Activated T-helper 2 cell treated with anti-CD3 and anti-CD28 coated beads, Interferon-gamma antibody, Interleukin-2, Interleukin-4, amounts not matched to agents 10 μg/mL and 5 μg/mL and 100 μg/mL, durations not matched to agents 14 hours and 24 hours and 36 hours (primary cell): ENCODE measurements at regions not wholly inside any gene's neighbourhood (a gene's known extent, or its start where the extent isn't known, plus 50 kb on each side); places are given as distances from the start of the nearest gene placed in this dataset.

Source experiments
- DNase-seq: peaks from one replicate; pipeline ENCODE4 v3.0.0; 2021; ENCODE audit warnings: low spot score
- H3K27ac Mint-ChIP-seq: one replicate; pipeline ENCODE4 v1.8.0; 2021; ENCODE audit warnings: mixed read lengths
- H3K27me3 Mint-ChIP-seq: one replicate; pipeline ENCODE4 v1.8.0; 2021; ENCODE audit warnings: low read depth, mixed read lengths
- H3K36me3 Mint-ChIP-seq: one replicate; pipeline ENCODE4 v1.8.0; 2021; ENCODE audit warnings: low read depth, mixed read lengths
- H3K4me1 Mint-ChIP-seq: one replicate; pipeline ENCODE4 v1.8.0; 2021; ENCODE audit warnings: low read depth, mixed read lengths
- H3K4me3 Mint-ChIP-seq: one replicate; pipeline ENCODE4 v1.8.0; 2021; ENCODE audit warnings: low read depth, mild to moderate bottlenecking, moderate library complexity, mixed read lengths
- H3K9me3 Mint-ChIP-seq: one replicate; pipeline ENCODE4 v1.8.0; 2021; ENCODE audit warnings: mixed read lengths
- intact Hi-C: fragments of 100-400 bp; cut with micrococcal nuclease; formaldehyde crosslinking; loops from one replicate; pipeline ENCODE4 v1.15.1; 2023

GRCh38 chr4:19317377-19317776 lies 934.3 kb upstream of the SLIT2 start:
- no peak overlapping the region for H3K27ac Mint-ChIP-seq
- intact Hi-C loops, result no loop called here
- no peaks in the 10 kb centered on the region for H3K36me3 Mint-ChIP-seq
- H3K4me1 Mint-ChIP-seq, result no peaks in the 10 kb centered on the region
- no peaks in the 10 kb centered on the region for H3K27me3 Mint-ChIP-seq
- H3K9me3 Mint-ChIP-seq, result peaks cover 31% of the 10 kb centered on the region
- H3K4me3 Mint-ChIP-seq, result no peak overlapping the region
- DNase-seq, result no peak

DNA sequence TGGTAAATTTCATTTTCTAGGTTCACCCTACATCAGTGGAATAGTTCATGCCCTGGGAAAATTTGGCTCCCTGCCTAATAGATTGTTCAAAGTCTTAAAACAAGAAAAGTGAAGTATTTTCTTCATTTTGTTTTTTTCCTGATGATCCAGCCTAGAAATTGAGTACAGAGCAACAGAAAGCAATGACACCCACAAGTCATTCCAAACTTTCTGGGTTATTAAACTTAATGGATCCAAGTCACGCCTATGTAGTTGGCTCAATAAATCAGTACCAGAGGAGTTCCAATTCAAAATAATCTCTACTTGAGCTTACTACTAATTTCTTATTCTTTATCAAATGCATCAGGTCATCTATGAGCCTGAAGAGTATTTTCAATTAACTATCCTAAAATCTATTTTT lies 937.6 kb upstream of the SLIT2 start:
- Mint-ChIP-seq H3K36me3 (no peaks in the 10 kb centered on the region), H3K27ac (no peak overlapping the region), H3K27me3 (no peaks in the 10 kb centered on the region), H3K4me1 (no peaks in the 10 kb centered on the region), H3K9me3 (peaks cover 33% of the 10 kb centered on the region), H3K4me3 (no peak overlapping the region)
- no peak for DNase-seq
- intact Hi-C loops, result no loop called here

- peaks cover 36% of the 10 kb centered on the region for H3K9me3 Mint-ChIP-seq
- no peak overlapping the region for H3K27ac Mint-ChIP-seq
- intact Hi-C loops, result no loop called here
- DNase-seq, result no peak
- no peaks in the 10 kb centered on the region for H3K27me3 Mint-ChIP-seq
- H3K4me1 Mint-ChIP-seq, result no peaks in the 10 kb centered on the region
- no peak overlapping the region for H3K4me3 Mint-ChIP-seq
- H3K36me3 Mint-ChIP-seq, result no peaks in the 10 kb centered on the region
Observed at GRCh38 chr4:19309378-19309777, 942.3 kb upstream of the SLIT2 start.

GRCh38 chr4:19304028-19304427 lies 947.7 kb upstream of the SLIT2 start:
- Mint-ChIP-seq H3K4me3 (no peak overlapping the region), H3K9me3 (peaks cover 36% of the 10 kb centered on the region), H3K36me3 (no peaks in the 10 kb centered on the region), H3K4me1 (no peaks in the 10 kb centered on the region), H3K27ac (no peak overlapping the region), H3K27me3 (no peaks in the 10 kb centered on the region)
- no peak for DNase-seq
- intact Hi-C loops, result no loop called here

DNA sequence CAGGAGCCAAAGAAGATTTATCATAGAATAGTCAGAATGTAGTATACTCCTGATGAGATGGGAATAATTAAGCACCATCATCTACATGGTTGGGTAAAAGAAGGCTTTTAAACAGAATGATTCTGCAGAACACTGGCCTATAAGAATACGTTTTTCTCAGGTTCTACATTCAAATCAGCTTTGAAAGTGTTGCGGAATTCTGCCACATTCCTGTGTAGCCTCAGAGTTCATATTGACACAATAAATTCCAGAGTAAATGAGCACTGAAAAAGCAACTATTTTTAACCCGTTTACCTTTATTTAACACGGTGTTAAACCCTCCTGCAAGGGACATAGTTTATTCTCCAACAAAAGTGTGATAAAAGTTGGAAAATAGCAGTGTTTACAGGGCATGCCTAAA lies 950.2 kb upstream of the SLIT2 start:
- H3K27ac Mint-ChIP-seq, result no peak overlapping the region
- no peaks in the 10 kb centered on the region for H3K36me3 Mint-ChIP-seq
- no peaks in the 10 kb centered on the region for H3K27me3 Mint-ChIP-seq
- no peak overlapping the region for H3K4me3 Mint-ChIP-seq
- H3K4me1 Mint-ChIP-seq, result no peaks in the 10 kb centered on the region
- intact Hi-C loops, result no loop called here
- H3K9me3 Mint-ChIP-seq, result peaks cover 36% of the 10 kb centered on the region
- DNase-seq, result no peak

GRCh38 chr4:19300213-19300612 lies 951.5 kb upstream of the SLIT2 start:
- no peak overlapping the region for H3K4me3 Mint-ChIP-seq
- H3K27me3 Mint-ChIP-seq, result no peaks in the 10 kb centered on the region
- no peaks in the 10 kb centered on the region for H3K36me3 Mint-ChIP-seq
- H3K9me3 Mint-ChIP-seq, result peaks cover 40% of the 10 kb centered on the region
- intact Hi-C loops, result no loop called here
- no peaks in the 10 kb centered on the region for H3K4me1 Mint-ChIP-seq
- DNase-seq, result no peak
- no peak overlapping the region for H3K27ac Mint-ChIP-seq

- DNase-seq, result no peak
- Mint-ChIP-seq H3K4me1 (no peaks in the 10 kb centered on the region), H3K27ac (no peak overlapping the region), H3K9me3 (peaks cover 48% of the 10 kb centered on the region), H3K36me3 (no peaks in the 10 kb centered on the region), H3K27me3 (no peaks in the 10 kb centered on the region), H3K4me3 (no peak overlapping the region)
- intact Hi-C loops, result no loop called here
Observed at GRCh38 chr4:19298998-19299397, 952.7 kb upstream of the SLIT2 start.

DNA sequence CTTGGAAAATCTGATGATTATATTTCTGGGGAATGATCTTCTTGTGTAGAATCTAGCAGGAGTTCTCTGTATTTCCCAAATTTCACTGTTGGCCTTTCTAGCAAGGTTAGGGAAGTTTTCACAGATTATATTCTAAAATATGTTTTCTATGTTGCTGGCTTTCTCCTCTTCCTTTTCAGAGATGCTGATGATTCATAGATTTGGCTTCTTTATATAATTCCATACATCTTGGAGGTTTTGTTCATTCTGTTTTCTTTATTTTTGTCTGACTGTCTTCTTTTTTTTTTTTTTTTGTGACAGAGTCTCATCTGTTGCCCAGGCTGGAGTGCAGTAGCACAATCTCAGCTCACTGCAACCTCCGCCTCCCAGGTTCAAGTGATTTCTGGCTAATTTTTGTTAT lies 957.9 kb upstream of the SLIT2 start:
- peaks cover 79% of the 10 kb centered on the region for H3K9me3 Mint-ChIP-seq
- intact Hi-C loops, result no loop called here
- no peak for DNase-seq

DNA sequence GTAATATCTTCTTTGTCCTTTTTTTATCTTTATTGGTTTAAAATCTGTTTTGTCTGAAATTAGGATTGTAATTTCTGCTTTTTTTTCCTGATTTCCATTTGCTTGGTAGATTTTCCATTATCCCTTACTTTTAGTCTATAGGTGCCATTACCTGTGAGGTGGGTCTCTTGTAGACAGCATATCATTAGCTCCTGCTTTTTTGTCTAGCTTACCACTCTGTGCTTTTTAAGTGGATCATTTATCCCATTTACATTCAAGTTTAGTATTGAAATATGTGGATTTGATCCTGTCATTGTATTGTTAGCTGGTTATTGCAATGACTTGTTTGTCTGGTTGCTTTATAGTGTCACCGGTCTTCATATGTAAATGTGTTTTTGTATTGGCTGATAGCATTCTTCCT lies 958.6 kb upstream of the SLIT2 start:
- no peaks in the 10 kb centered on the region for H3K4me1 Mint-ChIP-seq
- H3K4me3 Mint-ChIP-seq, result no peak overlapping the region
- H3K36me3 Mint-ChIP-seq, result no peaks in the 10 kb centered on the region
- no peaks in the 10 kb centered on the region for H3K27me3 Mint-ChIP-seq
- no peak for DNase-seq
- H3K9me3 Mint-ChIP-seq, result peaks cover 75% of the 10 kb centered on the region
- no peak overlapping the region for H3K27ac Mint-ChIP-seq
- intact Hi-C loops, result no loop called here

More for the DNA sequence above, 957.9 kb upstream of the SLIT2 start:
- no peak overlapping the region for H3K4me3 Mint-ChIP-seq
- no peak overlapping the region for H3K27ac Mint-ChIP-seq
- H3K27me3 Mint-ChIP-seq, result no peaks in the 10 kb centered on the region
- no peaks in the 10 kb centered on the region for H3K36me3 Mint-ChIP-seq
- H3K4me1 Mint-ChIP-seq, result no peaks in the 10 kb centered on the region

GRCh38 chr4:19286924-19287323 lies 964.8 kb upstream of the SLIT2 start:
- H3K27ac Mint-ChIP-seq, result no peak overlapping the region
- intact Hi-C loops, result no loop called here
- H3K36me3 Mint-ChIP-seq, result no peaks in the 10 kb centered on the region
- H3K27me3 Mint-ChIP-seq, result no peaks in the 10 kb centered on the region
- DNase-seq, result no peak
- H3K9me3 Mint-ChIP-seq, result peaks cover 51% of the 10 kb centered on the region
- no peaks in the 10 kb centered on the region for H3K4me1 Mint-ChIP-seq
- no peak overlapping the region for H3K4me3 Mint-ChIP-seq

DNA sequence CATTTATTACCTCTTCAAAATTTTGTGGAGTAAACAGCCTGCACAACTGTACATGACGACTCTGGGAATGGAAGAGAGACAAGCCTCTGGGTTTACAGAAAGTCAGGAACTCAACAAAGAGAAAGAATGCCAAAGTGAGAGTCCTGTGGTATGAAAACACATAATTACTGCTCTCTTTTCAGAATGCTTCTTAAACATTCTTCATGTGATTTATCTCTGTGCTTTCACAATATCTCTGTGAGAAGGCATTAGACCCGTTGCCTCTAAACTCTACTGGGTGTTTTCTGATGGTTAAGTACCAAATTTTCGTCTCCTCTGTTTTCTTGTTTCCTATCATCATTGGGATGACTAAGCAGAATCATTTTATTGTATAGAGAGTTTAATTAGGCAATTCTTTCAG lies 966.6 kb upstream of the SLIT2 start:
- intact Hi-C loops, result no loop called here
- Mint-ChIP-seq H3K4me3 (no peak overlapping the region), H3K27me3 (no peaks in the 10 kb centered on the region), H3K4me1 (no peaks in the 10 kb centered on the region), H3K27ac (no peak overlapping the region), H3K9me3 (peaks cover 49% of the 10 kb centered on the region), H3K36me3 (no peaks in the 10 kb centered on the region)
- DNase-seq, result no peak

DNA sequence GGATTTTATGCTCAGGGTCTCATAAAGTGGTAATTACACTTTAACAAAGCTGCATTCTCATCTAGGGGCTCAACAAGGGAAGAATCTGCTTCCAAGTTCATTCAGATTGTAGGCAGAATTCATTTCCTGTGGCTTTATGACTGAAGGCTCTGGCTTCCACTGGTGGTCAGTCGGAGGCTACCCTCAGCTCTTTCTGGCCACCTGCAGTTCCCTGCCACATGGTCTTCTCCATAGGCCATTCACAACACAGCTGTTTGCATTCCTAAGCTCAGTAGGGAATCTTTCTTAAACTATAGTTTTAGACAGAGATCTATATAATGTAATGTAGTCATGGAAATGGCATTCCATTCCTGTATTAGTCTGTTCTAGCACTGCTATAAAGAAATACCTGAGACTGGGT lies 973.0 kb upstream of the SLIT2 start:
- H3K9me3 Mint-ChIP-seq, result peaks cover 47% of the 10 kb centered on the region
- H3K4me1 Mint-ChIP-seq, result no peaks in the 10 kb centered on the region
- intact Hi-C loops, result no loop called here
- H3K27ac Mint-ChIP-seq, result no peak overlapping the region
- no peak for DNase-seq
- no peaks in the 10 kb centered on the region for H3K36me3 Mint-ChIP-seq
- no peaks in the 10 kb centered on the region for H3K27me3 Mint-ChIP-seq
- no peak overlapping the region for H3K4me3 Mint-ChIP-seq

DNA sequence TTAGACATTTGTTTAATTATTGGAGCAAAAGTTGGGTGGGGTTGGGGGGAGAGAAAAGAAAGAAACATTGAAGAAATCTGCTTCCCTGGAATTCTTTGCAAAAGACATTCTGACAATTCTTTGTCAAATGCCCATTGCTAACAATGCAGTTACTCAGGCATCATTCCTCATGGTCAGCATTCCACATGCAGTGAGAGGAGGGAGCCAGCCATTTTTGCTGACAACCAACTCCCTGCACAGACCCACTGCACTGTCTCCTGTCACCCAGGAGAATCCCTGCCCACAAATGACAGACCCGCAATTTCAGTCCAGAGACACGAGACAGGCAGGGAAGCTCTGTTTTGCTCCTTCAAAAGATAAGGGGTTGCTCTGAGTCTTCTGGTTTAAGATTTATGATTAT lies 985.1 kb upstream of the SLIT2 start:
- Mint-ChIP-seq H3K4me1 (no peaks in the 10 kb centered on the region), H3K4me3 (no peak overlapping the region), H3K27ac (no peak overlapping the region), H3K36me3 (no peaks in the 10 kb centered on the region), H3K9me3 (peaks cover 31% of the 10 kb centered on the region), H3K27me3 (no peaks in the 10 kb centered on the region)
- intact Hi-C loops, result no loop called here
- DNase-seq, result no peak

GRCh38 chr4:19262467-19262866 lies 989.2 kb upstream of the SLIT2 start:
- H3K9me3 Mint-ChIP-seq, result peaks cover 23% of the 10 kb centered on the region
- no peaks in the 10 kb centered on the region for H3K27me3 Mint-ChIP-seq
- no peak overlapping the region for H3K4me3 Mint-ChIP-seq
- DNase-seq, result no peak
- no peaks in the 10 kb centered on the region for H3K4me1 Mint-ChIP-seq
- no peak overlapping the region for H3K27ac Mint-ChIP-seq
- intact Hi-C loops, result no loop called here
- no peaks in the 10 kb centered on the region for H3K36me3 Mint-ChIP-seq
